ENCODE measurements at regions not wholly inside any gene's neighbourhood (a gene's known extent, or its start where the extent isn't known, plus 50 kb on each side); places are given as distances from the start of the nearest gene placed in this dataset.

- H3K4me2 ChIP-seq (ENCODE audit: low read length), result no peak overlapping the region
- H4K20me1 ChIP-seq (ENCODE audit: insufficient read depth), result no peaks in the 10 kb centered on the region
- no peak for TF ChIP-seq POLR2AphosphoS5 (IDR thresholded peaks at IDR 0.05; ENCODE audit: low read depth, low read length)
- no peak for TF ChIP-seq CTCF (IDR thresholded peaks at IDR 0.05 in 2 of 3, conservative IDR thresholded peaks at IDR 0.05 in 1 of 3; ENCODE audit: borderline replicate concordance in 1 of 3, insufficient read depth in 1 of 3, low read depth in 2 of 3, low read length in 2 of 3)
- TF ChIP-seq YY1 (IDR thresholded peaks at IDR 0.05; ENCODE audit: extremely low read depth, insufficient replicate concordance, low read depth, low read length), result no peak
- TF ChIP-seq SP1 (IDR thresholded peaks at IDR 0.05; ENCODE audit: low read depth), result no peak
- TF ChIP-seq SRF (IDR thresholded peaks at IDR 0.05; ENCODE audit: low read depth), result no peak
- TF ChIP-seq JUND (IDR thresholded peaks at IDR 0.05), result no peak
- no peak for TF ChIP-seq POLR2A (IDR thresholded peaks at IDR 0.05; ENCODE audit: borderline replicate concordance, extremely low read depth, insufficient read depth, insufficient read length)
- TF ChIP-seq ELF1 (IDR thresholded peaks at IDR 0.05; ENCODE audit: borderline replicate concordance, low read depth), result no peak
- no peak for TF ChIP-seq FOSL1 (IDR thresholded peaks at IDR 0.05; ENCODE audit: low read depth)
- no peak for TF ChIP-seq ZFX (IDR thresholded peaks at IDR 0.05)
- TF ChIP-seq MAX (IDR thresholded peaks at IDR 0.05), result no peak
- TF ChIP-seq SIN3A (IDR thresholded peaks at IDR 0.05; ENCODE audit: low read depth), result no peak
- no peak for TF ChIP-seq REST (IDR thresholded peaks at IDR 0.05; ENCODE audit: low read depth)
- no peak for TF ChIP-seq EZH2phosphoT487 (IDR thresholded peaks at IDR 0.05; ENCODE audit: borderline replicate concordance)
- no peak for TF ChIP-seq ZNF274 (IDR thresholded peaks at IDR 0.05; ENCODE audit: low read depth, low read length)
- no peak for TF ChIP-seq ZBTB33 (IDR thresholded peaks at IDR 0.05; ENCODE audit: extremely low read depth, insufficient replicate concordance, low read length)
- no peak for TF ChIP-seq TCF7L2 (IDR thresholded peaks at IDR 0.05; ENCODE audit: borderline replicate concordance, extremely low read depth, insufficient read depth, insufficient read length)
- TF ChIP-seq CEBPB (IDR thresholded peaks at IDR 0.05; ENCODE audit: low read depth), result no peak
- H3K9ac ChIP-seq (ENCODE audit: low read length), result no peak overlapping the region
- no peak overlapping the region for H2AFZ ChIP-seq (ENCODE audit: low read depth, low read length, poor library complexity, severe bottlenecking)
- H3K79me2 ChIP-seq (ENCODE audit: insufficient read depth, low read length), result no peaks in the 10 kb centered on the region
- H3K36me3 ChIP-seq (ENCODE audit: control insufficient read depth in 1 of 2, insufficient read depth in 2 of 2, low read length in 2 of 2), result no peaks in the 10 kb centered on the region
- H3K27me3 ChIP-seq (ENCODE audit: insufficient read depth, low read length), result no peaks in the 10 kb centered on the region
- no peak overlapping the region for H3K4me3 ChIP-seq (replicated peaks in 1 of 2; ENCODE audit: low read depth in 1 of 2, low read length in 2 of 2)
- intact Hi-C loops (cut with micrococcal nuclease), result no loop called here
- H3K9me3 ChIP-seq (ENCODE audit: control insufficient read depth in 1 of 2, insufficient read depth in 1 of 2, low read depth in 1 of 2, low read length in 2 of 2), result no peaks in the 10 kb centered on the region
- POLR2A ChIA-PET, result no interaction called here
- CTCF ChIA-PET, result no interaction called here
- RAD21 ChIA-PET (ENCODE audit: low non-redundant PET in 1 of 2, low total read pairs in 2 of 2, uncharacterized antibody in 2 of 2, unreplicated experiment in 2 of 2), result no interaction called here
- H3K27ac ChIP-seq (ENCODE audit: low read depth, low read length), result no peak overlapping the region
- H3K9me2 ChIP-seq (ENCODE audit: insufficient read depth), result no peaks in the 10 kb centered on the region
- DNase-seq (ENCODE audit: low read depth, low spot score), result no peak
- ATAC-seq, result no peak
- no peaks in the 10 kb centered on the region for H3K4me1 ChIP-seq (ENCODE audit: control insufficient read depth in 1 of 2, insufficient read depth in 2 of 2, low read length in 2 of 2)
- BruUV-seq (replicated peaks), result no TSS peak
Measured at GRCh38 chr11:112391086-112391485, 130.4 kb upstream of the PLET1 start.

All from HCT116 (cell line).